Muscle of arm (tissue), 1 donor: ENCODE measurements at regions not wholly inside any gene's neighbourhood (a gene's known extent, or its start where the extent isn't known, plus 50 kb on each side); places are given as distances from the start of the nearest gene placed in this dataset.

Source experiments
- DNase-seq: peaks from one replicate; pipeline ENCODE4 v3.0.0-alpha.2; 2013

DNA sequence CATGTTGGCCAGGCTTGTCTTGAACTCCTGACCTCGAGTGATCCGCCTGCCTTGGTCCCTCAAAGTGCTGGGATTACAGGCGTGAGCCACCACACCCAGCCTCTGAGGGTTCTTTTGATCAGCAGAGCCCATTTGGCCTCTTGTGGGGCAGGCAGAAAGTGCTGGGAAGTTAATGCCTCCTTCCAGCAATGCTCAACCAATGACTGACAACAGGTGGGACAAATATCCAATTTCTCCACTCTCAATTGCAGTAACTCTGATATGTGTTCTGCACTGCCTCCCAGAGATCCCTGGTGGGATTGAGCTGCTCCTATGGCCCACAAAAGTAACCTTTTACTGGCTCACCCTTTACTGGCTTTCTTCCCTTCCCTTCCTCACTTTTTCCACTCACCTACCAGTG is 79.9 kb upstream of the APC start:
- no peak for DNase-seq

DNA sequence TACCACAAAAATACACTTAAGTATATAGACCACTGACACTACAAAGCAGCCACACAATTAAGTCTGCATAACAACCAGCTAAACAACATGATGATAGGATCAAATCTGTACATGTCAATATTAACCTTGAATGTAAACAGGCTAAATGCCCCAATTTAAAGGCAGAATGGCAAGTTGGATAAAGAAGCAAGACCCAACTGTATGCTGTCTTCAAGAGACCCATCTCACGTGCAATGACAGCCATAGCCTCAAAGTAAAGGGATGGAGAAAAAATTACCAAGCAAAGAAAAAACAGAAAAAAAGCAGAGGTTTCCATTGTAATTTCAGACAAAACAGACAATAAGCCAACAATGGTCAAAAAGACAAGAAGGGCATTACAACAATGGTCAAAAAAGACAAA is 77.3 kb upstream of the APC start:
- no peak for DNase-seq

DNA sequence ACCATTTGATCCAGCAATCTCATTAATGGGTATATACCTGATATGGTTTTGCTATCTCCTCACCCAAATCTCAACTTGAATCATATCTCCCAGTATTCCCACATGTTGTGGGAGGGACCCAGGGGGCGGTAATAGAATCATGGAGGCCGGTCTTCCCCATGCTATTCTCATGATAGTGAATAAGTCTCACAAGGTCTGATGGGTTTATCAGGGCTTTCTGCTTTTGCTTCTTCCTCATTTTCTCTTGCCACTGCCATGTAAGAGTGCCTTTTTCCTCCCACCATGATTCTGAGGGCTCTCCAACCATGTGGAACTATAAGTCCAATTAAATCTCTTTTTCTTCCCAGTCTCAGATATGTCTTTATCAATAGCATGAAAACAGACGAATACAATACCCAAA is 74.5 kb upstream of the APC start:
- DNase-seq = no peak

DNA sequence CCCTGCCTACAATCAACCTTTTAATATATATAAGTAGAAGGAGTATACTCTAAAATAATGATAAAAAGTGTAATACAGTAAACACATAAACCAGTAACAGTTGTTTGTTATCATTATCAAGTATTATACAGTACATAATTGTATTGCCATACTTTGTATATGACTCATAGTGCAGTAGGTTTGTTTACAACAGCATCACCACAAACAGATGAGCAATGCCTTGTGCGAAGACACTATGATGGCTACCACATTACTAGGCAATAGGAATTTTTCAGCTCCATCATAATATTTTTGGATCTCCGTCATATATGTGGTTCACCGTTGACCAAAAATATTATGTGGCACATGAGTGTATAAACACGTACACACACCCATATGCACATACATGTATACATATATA is 69.7 kb upstream of the APC start:
- no peak for DNase-seq

DNA sequence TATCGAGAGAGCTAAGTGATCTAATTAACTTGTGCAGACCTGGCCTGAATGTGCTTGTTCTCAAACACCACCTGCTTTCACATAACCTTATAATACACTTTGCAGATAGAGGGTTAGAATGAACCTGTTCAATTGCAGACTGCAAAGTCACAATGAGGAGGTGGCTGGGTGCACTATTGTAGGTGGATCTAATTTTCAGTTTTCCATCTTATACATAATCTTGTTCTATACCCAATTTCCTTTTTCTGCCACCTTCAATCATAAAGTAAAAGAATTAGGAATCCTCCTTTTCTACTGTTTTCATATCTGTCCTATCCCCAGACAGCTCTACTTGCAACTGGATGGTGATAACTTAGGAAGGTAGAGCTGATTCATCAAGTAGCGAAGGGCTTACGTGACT is 68.8 kb upstream of the APC start:
- DNase-seq = no peak

DNA sequence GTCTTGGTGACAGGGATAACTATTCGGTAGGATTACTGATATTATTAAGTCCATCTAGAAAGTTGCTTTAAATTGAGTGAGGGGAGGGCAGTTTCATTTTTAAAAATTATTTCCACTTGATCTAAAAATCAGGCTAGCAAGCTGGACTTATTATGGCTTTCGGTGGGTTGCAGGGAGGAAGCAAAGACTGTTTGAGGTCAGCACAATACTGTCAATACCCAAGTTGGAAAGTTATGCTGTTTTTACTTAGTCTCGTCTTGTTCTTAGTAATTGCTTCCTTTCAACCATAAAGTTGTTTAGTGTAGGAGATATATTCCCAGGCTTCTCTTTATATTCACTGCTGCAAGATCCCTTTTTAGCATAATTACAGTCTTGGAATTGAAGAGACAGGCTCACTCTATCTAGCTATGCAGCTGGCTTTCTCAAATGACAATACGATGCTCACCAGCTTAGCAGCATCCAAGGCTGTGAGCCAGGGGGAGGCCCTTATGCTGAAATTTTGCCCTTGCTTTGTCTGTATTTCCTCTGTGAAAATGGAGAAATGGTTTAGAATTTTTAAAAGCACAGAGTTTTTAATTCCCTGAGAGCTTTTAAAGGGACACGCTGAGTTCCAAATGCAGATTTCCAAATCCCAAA is 68.2 kb upstream of the APC start:
- DNase-seq = peak; percentile 51

DNA sequence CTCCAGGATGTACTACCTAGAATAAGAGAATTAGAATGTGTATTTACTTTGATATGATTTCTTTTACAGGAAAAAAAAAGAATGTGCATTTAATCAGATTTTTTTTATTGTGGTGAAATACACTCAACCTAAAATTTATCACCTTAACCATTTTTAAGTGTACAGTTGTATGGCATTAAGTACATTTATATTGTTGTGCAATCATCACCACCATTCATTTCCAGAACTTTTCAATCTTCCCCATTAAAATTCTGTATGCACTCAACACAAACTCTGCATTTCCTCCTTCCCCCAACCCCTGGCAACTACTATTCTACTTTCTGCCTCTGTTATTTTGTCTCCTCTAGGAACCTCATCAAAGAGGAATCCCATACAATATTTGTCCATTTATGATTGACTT is 66.0 kb upstream of the APC start:
- DNase-seq = no peak

DNA sequence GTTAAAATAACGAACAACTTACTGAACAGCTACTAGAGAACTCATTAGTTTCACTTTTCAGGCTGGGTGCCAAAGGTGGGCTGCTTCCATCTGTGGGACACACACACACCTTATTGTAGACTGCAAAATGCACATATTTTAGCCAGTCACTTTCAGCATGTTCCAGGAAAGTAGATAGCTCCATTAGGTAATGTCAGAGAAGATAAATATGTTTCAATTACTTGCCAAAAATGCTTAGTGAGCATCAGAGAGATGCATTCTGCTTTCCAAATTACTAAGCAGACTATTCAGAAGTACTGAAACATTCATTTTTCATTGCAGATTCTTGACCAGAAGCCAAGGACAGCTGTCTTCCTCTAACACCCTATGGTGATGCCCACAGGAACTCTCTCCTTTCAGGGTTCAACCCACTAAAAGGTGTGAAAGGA is 56.2 kb upstream of the APC start:
- DNase-seq = no peak

DNA sequence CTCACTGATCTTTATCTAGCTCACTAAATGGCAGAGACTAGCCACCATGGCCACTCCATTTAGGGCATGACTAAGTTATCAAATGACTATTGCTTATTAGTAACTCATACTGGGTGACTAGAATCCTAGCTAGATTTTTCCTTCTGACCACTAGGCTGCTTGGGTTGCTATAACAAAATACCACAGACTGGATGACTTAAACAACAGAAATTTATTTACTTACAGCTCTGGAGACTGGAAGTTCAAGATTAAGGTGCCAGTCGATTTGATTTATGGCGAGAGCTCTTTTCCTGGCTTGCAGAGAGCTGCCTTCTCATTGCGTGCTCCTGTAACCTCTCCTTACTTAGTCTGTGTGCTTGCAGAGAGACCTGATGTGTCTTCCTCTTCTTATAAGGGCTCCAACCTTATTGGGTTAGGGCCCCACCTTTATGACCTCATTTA is 55.0 kb upstream of the APC start:
- DNase-seq = no peak

DNA sequence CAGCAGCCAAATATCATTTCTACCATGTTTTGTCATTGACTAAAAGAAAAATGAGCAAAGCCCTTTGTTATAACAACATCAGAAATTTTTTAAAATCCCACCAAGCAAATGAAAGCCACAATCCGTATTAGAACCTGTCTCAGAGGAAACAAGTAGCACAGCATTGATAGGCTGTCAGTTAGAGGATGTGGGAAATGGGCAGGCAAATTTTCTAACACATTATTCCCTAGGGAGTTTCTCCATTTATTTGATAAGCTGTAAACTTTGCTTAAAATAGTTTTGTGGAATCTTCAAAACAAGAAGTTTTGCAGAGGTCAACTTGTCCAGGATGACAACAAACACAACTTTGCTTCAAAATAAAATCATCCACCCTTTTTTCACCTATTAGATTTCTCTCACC is 53.6 kb upstream of the APC start:
- no peak for DNase-seq

DNA sequence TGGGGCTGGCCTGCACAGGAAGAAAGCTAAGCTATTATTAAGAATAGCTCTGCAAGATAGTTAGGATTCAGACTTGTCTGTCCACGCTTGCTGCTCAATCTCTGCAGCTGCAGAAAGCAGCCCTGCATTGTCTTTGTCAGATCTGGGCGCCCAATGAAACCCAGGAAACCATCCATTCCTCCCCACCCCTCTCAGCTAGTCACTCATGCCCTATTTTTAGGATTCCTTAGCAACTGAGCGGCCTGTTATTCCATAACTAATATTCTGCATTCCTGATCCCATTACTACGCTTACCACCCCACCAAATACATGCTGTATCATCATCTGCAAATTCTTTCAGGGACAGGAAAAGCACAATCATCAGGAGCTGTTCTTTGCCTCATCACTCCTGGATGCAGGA is 52.9 kb upstream of the APC start:
- DNase-seq = no peak

DNA sequence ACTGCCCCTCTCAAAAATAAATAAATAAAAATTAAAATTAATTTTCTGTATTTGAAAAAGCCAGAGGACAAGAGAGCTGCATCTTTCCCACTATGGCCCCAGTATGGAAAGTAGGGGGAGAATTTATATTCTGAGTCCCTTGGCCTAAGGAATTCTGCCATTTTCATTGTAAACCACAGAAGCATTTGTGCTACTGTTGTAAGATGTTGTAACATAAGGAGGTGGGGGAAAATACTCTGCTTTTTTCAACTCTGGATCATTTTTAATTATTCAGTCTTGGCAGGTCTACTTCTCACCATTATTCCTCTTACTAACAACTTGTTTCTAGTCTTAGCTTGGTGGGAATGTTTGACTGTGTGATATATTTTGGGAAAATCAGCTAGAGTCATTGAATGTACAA is 52.3 kb upstream of the APC start:
- DNase-seq = no peak

DNA sequence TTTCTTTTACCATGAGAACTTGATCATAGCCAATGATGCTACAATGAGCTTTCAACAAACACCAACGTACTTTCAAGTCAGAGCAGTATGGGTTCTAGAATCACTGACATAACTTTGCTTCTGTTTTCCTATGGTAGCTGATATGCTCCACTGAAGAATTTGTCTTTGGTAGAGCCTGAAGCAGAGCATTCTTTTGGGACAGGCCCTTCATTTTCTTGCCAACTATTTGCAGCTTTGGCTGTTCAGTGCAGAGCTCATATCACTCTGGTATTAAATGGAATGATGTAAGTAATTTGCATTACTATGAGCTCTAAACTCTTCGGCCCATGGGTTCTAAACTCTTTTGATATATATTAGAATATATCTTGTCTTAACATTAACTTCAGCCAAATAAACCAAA is 51.8 kb upstream of the APC start:
- DNase-seq = no peak

DNA sequence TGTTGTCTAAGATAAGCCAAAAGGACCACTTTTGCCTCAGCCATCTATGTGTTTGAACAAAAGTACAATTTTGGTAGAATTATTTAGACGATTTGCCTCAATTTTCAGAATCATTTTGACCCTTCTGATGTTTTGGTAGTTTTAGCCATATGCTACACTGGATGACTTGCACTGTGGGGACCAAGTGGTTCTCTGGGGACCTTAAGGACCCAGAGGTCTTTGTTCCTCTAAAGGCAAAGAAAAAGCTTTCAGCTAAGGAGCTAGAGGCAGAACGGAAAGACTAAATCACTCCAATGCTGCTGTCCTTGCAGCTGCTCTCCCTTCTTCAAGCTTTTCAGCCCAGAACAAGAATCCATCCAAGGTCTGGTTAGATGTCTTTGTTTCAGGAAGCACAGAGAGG is 51.0 kb upstream of the APC start:
- DNase-seq = no peak

DNA sequence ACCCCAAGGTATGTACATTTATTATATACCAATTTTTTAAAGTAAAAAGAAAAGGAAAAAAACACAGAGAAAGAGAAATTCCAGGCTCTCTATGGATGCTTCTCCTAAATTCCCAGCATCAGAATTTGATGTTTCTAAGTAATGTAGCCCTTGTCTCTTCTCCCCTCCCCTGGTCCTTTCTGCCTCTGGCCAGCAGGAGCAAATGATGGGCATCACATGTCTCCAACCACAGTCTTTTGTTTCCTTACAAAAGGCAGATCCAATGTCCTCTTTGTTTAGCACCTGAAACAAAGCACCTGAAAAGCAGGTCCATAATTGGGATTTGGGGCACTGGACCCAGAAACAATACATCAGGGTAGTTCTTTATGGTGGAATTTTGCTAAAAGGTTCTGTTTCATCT is 50.4 kb upstream of the APC start:
- no peak for DNase-seq
